ENCODE measurements at regions not wholly inside any gene's neighbourhood (a gene's known extent, or its start where the extent isn't known, plus 50 kb on each side); places are given as distances from the start of the nearest gene placed in this dataset.
A peak's percentile ranks its signal among the peaks of the same experiment; 100 is the strongest.

DNA sequence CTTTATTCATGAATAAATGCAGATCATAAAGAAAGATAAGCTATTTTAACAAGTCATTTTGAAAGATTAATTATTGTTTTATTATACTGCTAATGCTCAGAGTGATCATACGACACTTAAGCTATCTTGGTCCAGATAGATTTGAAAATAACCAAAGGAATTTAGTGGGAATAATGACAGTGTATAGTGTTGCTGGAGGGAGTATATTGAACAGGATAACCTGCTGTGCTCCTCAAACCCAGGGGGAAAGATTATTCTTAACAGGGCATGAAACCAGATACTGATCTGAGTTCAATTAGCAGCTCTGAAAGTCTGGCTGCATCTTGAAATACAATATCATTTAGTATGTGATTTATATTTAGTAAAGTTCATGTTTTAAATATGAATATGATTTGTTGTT is 216.3 kb upstream of the ITGA4 start:
- DNase-seq (ENCODE audit: low read depth in 2 of 3, low spot score in 2 of 3), result no peak

DNA sequence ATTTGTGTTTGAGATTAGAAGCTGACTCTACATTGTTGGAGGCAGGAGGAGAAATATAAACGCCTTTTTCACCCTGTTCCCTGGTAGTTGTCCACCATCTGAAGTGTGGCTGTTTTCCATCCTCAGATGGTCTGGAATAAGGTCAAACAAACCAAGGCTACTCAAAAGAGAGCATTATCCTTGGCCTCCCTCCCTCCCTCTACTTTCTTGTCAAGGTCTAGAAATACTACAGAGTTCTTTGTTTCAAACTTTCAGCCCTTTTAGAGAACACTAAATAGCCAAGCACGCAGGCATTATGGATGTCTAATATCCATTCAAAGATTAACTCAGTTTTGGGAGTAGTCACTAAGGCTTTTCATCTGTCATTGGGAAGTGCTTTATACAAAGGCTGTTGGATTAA is 215.8 kb upstream of the ITGA4 start:
- DNase-seq (ENCODE audit: low read depth in 2 of 3, low spot score in 2 of 3), result no peak

DNA sequence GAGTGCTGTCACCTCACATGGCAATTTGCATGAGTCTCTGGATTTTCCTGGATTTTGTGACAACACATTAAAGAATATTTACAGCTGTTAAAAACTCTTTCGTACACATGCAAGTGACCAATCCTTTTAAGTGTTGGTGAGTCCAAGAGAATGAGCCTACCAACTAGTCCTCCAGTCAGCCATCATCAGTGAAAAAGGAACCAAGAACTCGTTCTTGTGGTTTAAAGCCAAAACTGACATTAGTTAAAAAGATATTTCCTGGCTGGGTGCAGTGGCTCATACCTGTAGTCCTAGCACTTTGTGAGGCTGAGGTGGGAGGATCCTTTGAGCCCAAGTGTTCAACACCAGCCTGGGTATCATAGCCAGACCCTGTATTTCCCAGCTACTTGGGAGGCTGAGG is 215.4 kb upstream of the ITGA4 start:
- no peak for DNase-seq (ENCODE audit: low read depth in 2 of 3, low spot score in 2 of 3)

DNA sequence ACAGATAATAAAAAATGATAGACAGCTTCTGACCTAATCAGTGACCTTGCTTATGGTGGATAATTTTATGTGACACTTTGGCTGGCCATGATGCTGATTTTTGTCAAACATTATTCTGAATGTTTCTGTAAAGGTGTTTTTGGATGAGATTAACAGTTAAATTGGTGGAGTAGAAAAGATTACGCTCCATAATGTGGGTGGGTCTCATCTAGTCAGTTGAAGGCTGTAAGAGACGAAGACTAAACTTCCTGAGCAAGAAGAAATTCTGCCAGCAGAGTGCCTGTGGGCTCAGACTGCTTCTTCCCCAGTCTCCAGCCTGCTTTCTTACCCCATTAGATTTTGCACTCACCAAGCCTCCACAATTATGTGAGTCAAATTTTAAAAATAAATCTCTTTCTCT is 214.9 kb upstream of the ITGA4 start:
- no peak for DNase-seq (ENCODE audit: low read depth in 2 of 3, low spot score in 2 of 3)

DNA sequence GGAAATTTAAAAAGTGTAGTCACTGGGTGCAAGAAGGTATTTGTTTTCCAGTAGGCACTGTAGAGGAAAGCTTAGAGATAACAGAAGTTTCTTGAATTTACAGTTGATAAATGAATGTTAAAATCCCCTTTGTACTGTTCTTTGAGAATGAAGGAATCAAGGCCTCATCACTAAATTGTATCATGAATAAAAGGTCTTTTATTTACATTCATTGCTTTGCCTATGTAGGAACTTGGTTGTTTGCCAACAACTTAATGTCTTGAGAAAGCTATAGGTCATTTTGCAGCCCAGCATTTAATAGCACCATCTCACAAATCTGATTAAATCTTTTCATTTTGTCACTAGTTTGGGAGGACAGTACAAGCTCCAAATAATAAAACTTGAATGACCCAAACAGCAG is 213.9 kb upstream of the ITGA4 start:
- DNase-seq (ENCODE audit: low read depth in 2 of 3, low spot score in 2 of 3), result no peak

- DNase-seq (ENCODE audit: low read depth in 2 of 3, low spot score in 2 of 3), result no peak
These were observed 206.5 kb upstream of the ITGA4 start for GRCh38 chr2:181250691-181251090.

DNA sequence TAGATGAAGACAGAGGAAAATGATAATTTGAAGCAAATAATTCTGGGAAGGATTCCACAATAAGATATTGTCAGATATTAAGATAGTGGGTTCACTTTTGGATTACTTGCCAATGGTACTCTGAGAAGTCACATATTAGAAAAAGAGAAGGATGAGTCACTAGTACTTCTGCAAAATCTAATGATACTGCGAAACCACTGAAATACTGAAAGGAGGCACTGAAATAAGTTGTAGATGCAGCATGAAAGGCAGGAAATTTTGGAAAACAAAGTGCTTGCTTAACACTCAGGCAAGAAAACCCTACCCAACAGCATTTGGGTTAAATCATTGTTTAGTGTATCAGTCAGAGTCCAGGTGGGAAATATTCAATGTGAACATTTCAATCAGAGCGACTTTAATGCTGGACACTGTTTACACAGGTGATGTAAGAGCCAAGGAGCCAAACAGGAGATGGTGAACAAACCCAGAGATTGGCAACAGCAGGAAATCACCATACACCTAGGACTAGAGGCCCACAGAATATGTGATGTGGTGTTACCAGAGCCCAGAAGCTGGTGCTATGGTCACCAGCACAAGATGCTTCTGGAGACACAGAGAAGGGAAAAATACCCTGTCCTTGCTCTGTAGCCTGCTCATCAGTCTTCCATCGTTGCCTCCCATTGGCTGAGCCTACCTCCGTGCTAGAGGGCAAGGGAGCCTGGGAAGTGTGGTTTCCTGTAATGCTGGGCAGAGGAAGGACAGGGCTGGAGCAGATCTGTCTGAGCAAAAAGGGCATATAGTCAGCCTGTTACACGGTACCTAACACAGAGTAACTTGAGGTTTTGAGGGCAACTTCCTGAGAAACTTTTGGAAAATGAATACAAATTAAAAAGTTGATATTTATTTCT is 204.7 kb upstream of the ITGA4 start:
- peak in 2 of 3 donors; percentile 3 to 51 for DNase-seq (ENCODE audit: low read depth in 2 of 3, low spot score in 2 of 3)

- DNase-seq (ENCODE audit: low read depth in 2 of 3, low spot score in 2 of 3), result no peak
These were observed 203.7 kb upstream of the ITGA4 start for GRCh38 chr2:181253438-181253837.

- DNase-seq (ENCODE audit: low read depth in 2 of 3, low spot score in 2 of 3), result no peak
These were observed 201.5 kb upstream of the ITGA4 start for GRCh38 chr2:181255651-181256050.

- DNase-seq (ENCODE audit: low read depth in 2 of 3, low spot score in 2 of 3), result no peak
These were observed 198.5 kb upstream of the ITGA4 start for GRCh38 chr2:181258720-181259119.

DNA sequence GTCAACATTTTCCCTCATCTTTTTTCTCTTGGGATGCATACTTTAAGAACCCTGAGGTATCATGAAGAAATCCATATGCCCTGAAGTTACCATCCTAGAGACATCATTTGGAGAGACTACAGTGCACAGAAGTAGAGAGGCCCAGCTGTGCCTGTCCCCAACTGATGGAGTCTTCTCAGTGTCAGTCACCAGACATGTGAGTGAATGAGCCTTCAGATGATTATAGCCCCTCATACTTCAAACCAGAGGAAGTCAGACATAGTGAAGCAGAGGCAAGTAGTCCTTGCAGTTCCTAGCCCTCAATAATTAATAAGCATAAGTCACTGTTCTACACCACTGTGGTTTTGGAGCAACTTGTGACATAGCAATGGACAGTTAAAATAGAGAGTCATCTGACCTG is 194.4 kb upstream of the ITGA4 start:
- no peak for DNase-seq (ENCODE audit: low read depth in 2 of 3, low spot score in 2 of 3)

GRCh38 chr2:181264001-181264400 is 193.2 kb upstream of the ITGA4 start:
- DNase-seq (ENCODE audit: low read depth in 2 of 3, low spot score in 2 of 3), result no peak

- no peak for DNase-seq (ENCODE audit: low read depth in 2 of 3, low spot score in 2 of 3)
These were observed 192.7 kb upstream of the ITGA4 start for GRCh38 chr2:181264441-181264840.

DNA sequence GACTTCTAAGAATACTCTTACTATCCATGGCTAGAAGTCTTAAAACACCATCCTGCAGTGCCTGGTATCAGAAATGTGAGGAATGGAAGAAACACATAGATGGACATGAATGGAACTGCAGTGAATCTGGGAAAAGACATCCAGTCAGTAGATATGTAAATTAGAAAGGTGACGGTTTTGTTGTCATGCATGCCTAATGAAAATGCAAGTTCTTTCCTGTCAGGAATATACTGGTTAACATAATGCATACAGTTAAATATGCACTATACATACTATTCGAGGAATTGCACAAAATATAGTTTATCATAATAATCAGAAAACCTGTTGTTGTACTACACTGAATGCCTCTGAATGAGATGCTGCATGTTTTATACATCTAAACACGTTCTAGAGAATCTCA is 190.6 kb upstream of the ITGA4 start:
- DNase-seq (ENCODE audit: low read depth in 2 of 3, low spot score in 2 of 3), result no peak

DNA sequence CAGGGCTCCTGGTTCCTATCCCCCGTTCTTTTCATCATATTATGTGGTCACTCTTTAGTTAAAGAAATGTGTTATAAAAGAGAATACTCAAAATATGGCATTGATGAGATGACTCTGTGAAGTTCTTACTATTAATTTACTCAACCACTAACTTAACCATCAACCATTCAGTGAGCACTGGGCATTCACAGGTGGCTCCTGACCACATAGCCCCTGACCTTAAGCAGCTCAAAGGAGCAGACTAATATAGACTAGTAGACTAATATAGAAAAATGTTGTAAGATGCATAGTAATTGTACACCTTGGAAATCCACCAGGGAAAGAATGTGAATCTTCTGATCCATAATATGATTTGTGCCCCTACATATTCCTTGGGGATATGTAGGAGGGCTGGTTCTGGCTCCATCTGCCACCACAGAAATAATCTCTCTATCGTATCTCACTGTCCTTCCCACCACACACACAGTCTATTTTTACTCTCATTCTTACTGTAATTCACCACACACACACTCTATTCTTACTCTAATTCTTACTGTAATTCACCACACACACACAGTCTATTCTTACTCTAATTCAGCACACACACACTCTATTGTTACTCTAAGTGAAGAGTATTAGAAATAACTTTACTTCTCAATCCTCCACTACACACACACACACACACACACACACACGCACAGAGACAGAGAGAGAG is 188.9 kb upstream of the ITGA4 start:
- DNase-seq (ENCODE audit: low read depth in 2 of 3, low spot score in 2 of 3), result no peak

DNA sequence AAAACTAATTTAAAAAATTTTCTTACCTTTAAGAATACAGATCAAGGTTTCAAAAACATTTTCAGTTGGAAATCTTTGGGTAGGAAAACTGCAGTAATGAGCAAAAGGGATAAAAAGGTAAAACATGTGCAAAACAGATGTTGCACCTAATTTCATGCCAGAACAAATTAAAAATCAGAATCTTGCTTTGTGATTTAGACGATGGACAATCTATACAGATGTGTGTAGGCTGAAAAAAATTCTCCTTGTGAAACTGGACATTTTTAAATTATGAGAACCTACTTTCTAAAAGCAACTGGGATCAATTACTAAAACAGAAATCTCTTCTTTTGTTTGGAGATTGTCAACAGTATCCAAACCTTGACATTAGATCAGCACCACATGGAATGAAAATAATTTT is 183.2 kb upstream of the ITGA4 start:
- DNase-seq (ENCODE audit: low read depth in 2 of 3, low spot score in 2 of 3), result no peak

GRCh38 chr2:181275643-181276070 is 181.5 kb upstream of the ITGA4 start:
- peak in 1 of 3 donors; percentile 10 for DNase-seq (ENCODE audit: low read depth in 2 of 3, low spot score in 2 of 3)

DNA sequence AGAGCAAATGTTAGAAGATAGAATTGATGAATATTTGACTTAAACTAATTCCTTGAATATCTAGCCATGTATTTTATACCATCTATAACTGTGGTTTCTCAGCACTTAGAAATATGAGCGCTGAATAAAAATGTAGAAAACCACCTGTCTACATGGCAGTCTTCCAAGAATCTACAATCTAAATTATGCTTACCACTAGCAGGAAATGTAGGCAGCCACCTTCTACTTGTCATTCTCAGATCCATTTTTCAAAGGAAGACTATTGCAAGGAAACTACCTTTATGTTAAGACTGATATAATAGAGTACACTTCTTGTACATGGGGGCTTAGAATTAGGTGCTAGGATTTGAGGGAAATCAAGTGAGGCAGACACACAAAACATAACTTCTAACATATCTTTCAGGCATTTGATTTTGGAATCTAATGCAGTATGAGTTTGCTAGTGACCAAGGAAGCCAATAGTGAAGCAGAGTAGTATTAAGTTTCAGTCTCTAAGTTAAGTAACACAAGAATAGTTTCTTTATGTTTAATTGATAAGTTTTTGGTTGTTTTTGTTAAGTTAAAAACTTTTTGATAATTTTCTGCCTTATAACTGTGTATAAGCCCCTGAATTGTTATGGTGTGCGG is 175.9 kb upstream of the ITGA4 start:
- peak in 1 of 3 donors; percentile 74 for DNase-seq (ENCODE audit: low read depth in 2 of 3, low spot score in 2 of 3)

DNA sequence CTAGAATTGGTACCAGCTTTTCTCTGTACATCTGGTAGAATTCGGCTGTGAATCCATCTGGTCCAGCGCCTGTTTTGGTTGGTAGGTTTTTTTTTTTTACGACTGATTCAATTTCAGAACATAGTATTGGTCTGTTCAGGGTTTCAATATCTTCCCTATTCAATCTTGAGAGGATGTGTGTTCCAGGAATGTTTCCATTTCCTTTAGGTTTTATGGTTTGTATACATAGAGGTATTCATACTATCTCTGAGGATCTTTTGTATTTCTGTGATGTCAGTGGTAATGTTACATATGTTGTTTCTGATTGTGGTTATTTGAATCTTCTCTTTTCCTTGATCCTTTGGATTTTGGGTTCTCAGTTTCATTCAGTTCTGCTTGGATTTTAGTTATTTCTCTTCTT is 172.1 kb upstream of the ITGA4 start:
- no peak for DNase-seq (ENCODE audit: low read depth in 2 of 3, low spot score in 2 of 3)

DNA sequence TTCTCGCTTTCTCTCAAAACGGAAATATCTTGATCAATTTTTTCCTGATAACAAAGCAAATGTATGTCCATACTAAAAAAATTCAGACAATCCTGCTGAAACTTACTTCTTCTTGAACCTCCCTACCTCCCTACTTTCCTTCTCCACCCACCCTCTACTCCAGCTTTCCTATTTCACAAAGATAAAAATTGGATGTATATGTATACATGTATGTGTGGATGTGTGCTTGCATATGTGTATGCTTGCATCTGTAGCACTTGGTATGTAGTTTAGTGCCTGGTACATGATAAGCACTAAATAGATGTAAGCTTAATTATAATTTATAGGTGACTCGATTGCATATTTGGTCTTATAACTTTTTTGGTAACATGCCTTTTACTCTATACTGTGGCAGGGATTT is 167.5 kb upstream of the ITGA4 start:
- DNase-seq (ENCODE audit: low read depth in 2 of 3, low spot score in 2 of 3), result no peak

DNA sequence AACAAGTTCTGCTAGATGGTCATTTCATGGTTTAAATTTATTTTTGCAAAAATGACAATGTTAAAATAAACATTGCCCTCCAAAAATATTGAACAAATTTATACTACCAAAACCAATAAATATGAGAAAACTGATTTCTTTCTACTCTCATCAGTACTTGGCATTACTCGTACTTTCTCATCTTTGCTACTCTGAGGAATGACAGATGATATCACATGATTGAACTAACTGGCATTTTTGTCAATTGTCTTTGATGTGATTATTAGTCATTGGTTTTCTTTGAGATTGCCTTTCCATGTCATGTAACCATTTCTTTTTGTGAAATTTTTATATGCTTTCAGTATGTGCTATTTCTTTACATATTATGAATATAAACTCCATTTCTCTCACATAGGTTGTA is 167.0 kb upstream of the ITGA4 start:
- DNase-seq (ENCODE audit: low read depth in 2 of 3, low spot score in 2 of 3), result no peak

DNA sequence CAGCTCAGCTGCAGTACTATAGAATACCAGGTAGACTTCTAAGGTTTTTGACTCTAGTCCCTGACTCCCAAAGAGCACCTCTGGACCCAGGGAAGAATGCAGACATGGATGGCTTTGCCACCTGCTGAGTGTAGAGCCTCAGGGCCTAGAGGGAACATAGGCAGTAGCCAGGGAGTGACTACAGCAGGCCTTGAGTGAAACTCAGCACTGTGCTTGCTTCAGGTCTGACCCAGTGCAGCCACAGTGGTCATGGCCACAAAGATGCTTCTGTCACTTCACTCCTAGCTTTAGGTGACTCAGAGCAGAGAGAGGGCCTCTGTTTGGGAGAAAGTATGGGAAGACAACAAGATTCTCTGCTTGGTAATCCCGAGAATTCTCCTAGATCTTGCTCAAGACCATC is 162.2 kb upstream of the ITGA4 start:
- no peak for DNase-seq (ENCODE audit: low read depth in 2 of 3, low spot score in 2 of 3)

Data from hematopoietic multipotent progenitor cell (in vitro differentiated cells).